T-cell (primary cell): ENCODE measurements at regions not wholly inside any gene's neighbourhood (a gene's known extent, or its start where the extent isn't known, plus 50 kb on each side); places are given as distances from the start of the nearest gene placed in this dataset.

Source experiments
- ATAC-seq, 4 experiments: fragments of 200-7000 bp in 3 of 4; fragments of 150-1000 bp in 1 of 4; cut with Tn5 transposase; replicated peaks in 1 of 4; 1 replicate in 3 of 4; 2 replicates in 1 of 4; pipeline ENCODE4 v1.10.0; 2021; ENCODE audit warnings: moderate library complexity in 3 of 4, mild to moderate bottlenecking in 2 of 4, moderate number of reproducible peaks in 1 of 4
- CTCF ChIA-PET, 2 donors: fragments of 300-600 bp; sonication (Branson Sonifier 250); formaldehyde crosslinking; loops; one replicate each; lab custom pipeline; 2022; ENCODE audit warnings: antibody characterized with exemption in 2 of 2; lab: Charles Lee
- POLR2A ChIA-PET, 2 donors: fragments of 300-600 bp; sonication (Branson Sonifier 250); formaldehyde crosslinking; loops; one replicate each; lab custom pipeline; 2022; ENCODE audit warnings: antibody characterized with exemption in 2 of 2; lab: Charles Lee
- DNase-seq, 35 experiments: peaks; one replicate each; pipeline versions ENCODE4 v3.0.0 to v3.0.0-alpha.2; 2013 to 2023
- H3K27ac ChIP-seq: one replicate; pipeline ENCODE4 v1.5.1; 2013; ENCODE audit warnings: low read length
- H3K27me3 ChIP-seq, 2 experiments: replicated peaks in 1 of 2; 1 replicate in 1 of 2; 2 replicates in 1 of 2; pipeline versions ENCODE4 v1.6.1 to v1.7.0; 2013; ENCODE audit warnings: low read length in 1 of 2, mixed read lengths in 1 of 2; ENCODE audit not compliant: control insufficient read depth in 2 of 2, insufficient read depth in 2 of 2; ENCODE audit errors: extremely low read depth in 1 of 2
- H3K36me3 ChIP-seq, 2 donors: 1 replicate in 1 of 2; 2 replicates in 1 of 2; pipeline versions ENCODE4 v1.6.1 to v1.7.0; 2013; ENCODE audit warnings: low read length in 1 of 2; ENCODE audit not compliant: control insufficient read depth in 2 of 2, insufficient read depth in 1 of 2; ENCODE audit errors: extremely low read depth in 1 of 2
- H3K4me1 ChIP-seq, 2 experiments: 1 replicate in 1 of 2; 2 replicates in 1 of 2; pipeline versions ENCODE4 v1.6.1 to v1.7.0; 2013; ENCODE audit warnings: low read length in 2 of 2, mixed read lengths in 1 of 2; ENCODE audit not compliant: insufficient read depth in 2 of 2, control insufficient read depth in 1 of 2; ENCODE audit errors: extremely low read depth in 1 of 2
- H3K4me3 ChIP-seq, 2 donors: 1 replicate in 1 of 2; 2 replicates in 1 of 2; pipeline versions ENCODE4 v1.5.1 to v1.7.0; 2013; ENCODE audit warnings: mild to moderate bottlenecking in 2 of 2, low read length in 1 of 2, moderate library complexity in 1 of 2; ENCODE audit not compliant: control insufficient read depth in 1 of 2; ENCODE audit errors: extremely low read depth in 1 of 2
- H3K9me3 ChIP-seq: 2 replicates; pipeline ENCODE4 v1.7.0; 2013
- H3K27ac Mint-ChIP-seq, 2 donors: one replicate each; pipeline ENCODE4 v1.8.0; 2020 to 2021; ENCODE audit warnings: mild to moderate bottlenecking in 2 of 2, mixed read lengths in 2 of 2
- H3K27me3 Mint-ChIP-seq, 2 donors: one replicate each; pipeline ENCODE4 v1.8.0; 2021 to 2022; ENCODE audit warnings: mixed read lengths in 2 of 2
- H3K36me3 Mint-ChIP-seq: one replicate; pipeline ENCODE4 v1.8.0; 2021; ENCODE audit warnings: mixed read lengths
- H3K4me1 Mint-ChIP-seq, 3 donors: one replicate each; pipeline ENCODE4 v1.8.0; 2020 to 2022; ENCODE audit warnings: mixed read lengths in 3 of 3, mild to moderate bottlenecking in 1 of 3
- H3K4me3 Mint-ChIP-seq, 3 donors: one replicate each; pipeline ENCODE4 v1.8.0; 2020 to 2022; ENCODE audit warnings: mild to moderate bottlenecking in 3 of 3, mixed read lengths in 3 of 3, moderate library complexity in 3 of 3
- H3K9me3 Mint-ChIP-seq, 3 donors: one replicate each; pipeline ENCODE4 v1.8.0; 2020 to 2022; ENCODE audit warnings: mixed read lengths in 3 of 3
- WGBS: methylation state at CpG from one replicate; pipeline ENCODE4 v1.1.5; 2013; ENCODE audit warnings: missing lambda C conversion rate; ENCODE audit not compliant: insufficient coverage; 5-methylcytosine and 5-hydroxymethylcytosine counted together

GRCh38 chr7:94849636-94850208, 57.7 kb upstream of the PPP1R9A start:
- ATAC-seq (no peak), DNase-seq (no peak)
- Mint-ChIP-seq H3K36me3 (no peaks in the 10 kb centered on the region), H3K27ac (no peak overlapping the region), H3K4me1 (no peaks in the 10 kb centered on the region), H3K9me3 (peaks cover 6 to 16% (median 7%) of the 10 kb centered on the region in 3 donors), H3K4me3 (no peak overlapping the region), H3K27me3 (no peaks in the 10 kb centered on the region)
- Histone ChIP-seq H3K27ac (no peak overlapping the region), H3K4me3 (no peak overlapping the region), H3K27me3 (no peaks in the 10 kb centered on the region), H3K9me3 (no peaks in the 10 kb centered on the region), H3K36me3 (no peaks in the 10 kb centered on the region), H3K4me1 (no peaks in the 10 kb centered on the region)
- ChIA-PET CTCF (no interaction called here), POLR2A (no interaction called here)
- WGBS, result 97% methylated on average over 12 of the region's 22 CpGs

- no peak overlapping the region for H3K27ac Mint-ChIP-seq
- POLR2A ChIA-PET, result no interaction called here
Measured at GRCh38 chr7:94855589-94855988, 51.8 kb upstream of the PPP1R9A start.

GRCh38 chr7:94856643-94857042, 50.8 kb upstream of the PPP1R9A start:
- Histone ChIP-seq H3K27me3 (no peaks in the 10 kb centered on the region), H3K4me3 (no peak overlapping the region), H3K36me3 (no peaks in the 10 kb centered on the region), H3K4me1 (no peaks in the 10 kb centered on the region), H3K27ac (no peak overlapping the region), H3K9me3 (no peaks in the 10 kb centered on the region)
- Mint-ChIP-seq H3K36me3 (no peaks in the 10 kb centered on the region), H3K27me3 (no peaks in the 10 kb centered on the region), H3K27ac (no peak overlapping the region), H3K4me1 (no peaks in the 10 kb centered on the region), H3K4me3 (no peak overlapping the region), H3K9me3 (peaks cover 7 to 15% (median 9%) of the 10 kb centered on the region in 3 donors)
- no peak for DNase-seq
- WGBS, result 80% methylated on average over 1 of the region's 1 CpG
- ChIA-PET POLR2A (no interaction called here), CTCF (no interaction called here)
- no peak for ATAC-seq

More at GRCh38 chr7:94855589-94855988, 51.8 kb upstream of the PPP1R9A start:
- no peaks in the 10 kb centered on the region for H3K4me1 ChIP-seq
- no peaks in the 10 kb centered on the region for H3K27me3 ChIP-seq
- no peaks in the 10 kb centered on the region for H3K4me1 Mint-ChIP-seq
- H3K9me3 ChIP-seq, result no peaks in the 10 kb centered on the region
- CTCF ChIA-PET, result no interaction called here
- H3K27ac ChIP-seq, result no peak overlapping the region
- DNase-seq (no peak), ATAC-seq (no peak)
- no peaks in the 10 kb centered on the region for H3K27me3 Mint-ChIP-seq
- H3K9me3 Mint-ChIP-seq, result peaks cover 7 to 15% (median 9%) of the 10 kb centered on the region in 3 donors
- no peak overlapping the region for H3K4me3 ChIP-seq
- no peaks in the 10 kb centered on the region for H3K36me3 Mint-ChIP-seq
- no CpG with 5 or more reads among the region's 2 CpGs for WGBS
- H3K4me3 Mint-ChIP-seq, result no peak overlapping the region
- H3K36me3 ChIP-seq, result no peaks in the 10 kb centered on the region
